Fibroblast of lung (primary cell): ENCODE measurements at regions not wholly inside any gene's neighbourhood (a gene's known extent, or its start where the extent isn't known, plus 50 kb on each side); places are given as distances from the start of the nearest gene placed in this dataset.

ENCODE experiments used
- CTCF ChIP-seq, 2 donors: IDR thresholded peaks in 1 of 2; conservative IDR thresholded peaks in 1 of 2; 1 replicate in 1 of 2; 2 replicates in 1 of 2; pipeline ENCODE4 v1.5.1; 2011 to 2012; ENCODE audit warnings: low read length in 2 of 2, control low read depth in 1 of 2, inconsistent platforms in 1 of 2, low read depth in 1 of 2, mild to moderate bottlenecking in 1 of 2
- EZH2 ChIP-seq: IDR thresholded peaks from 2 replicates; pipeline ENCODE4 v1.5.1; 2012; ENCODE audit warnings: low read length, control low read depth, mild to moderate bottlenecking; ENCODE audit errors: missing control alignments

DNA sequence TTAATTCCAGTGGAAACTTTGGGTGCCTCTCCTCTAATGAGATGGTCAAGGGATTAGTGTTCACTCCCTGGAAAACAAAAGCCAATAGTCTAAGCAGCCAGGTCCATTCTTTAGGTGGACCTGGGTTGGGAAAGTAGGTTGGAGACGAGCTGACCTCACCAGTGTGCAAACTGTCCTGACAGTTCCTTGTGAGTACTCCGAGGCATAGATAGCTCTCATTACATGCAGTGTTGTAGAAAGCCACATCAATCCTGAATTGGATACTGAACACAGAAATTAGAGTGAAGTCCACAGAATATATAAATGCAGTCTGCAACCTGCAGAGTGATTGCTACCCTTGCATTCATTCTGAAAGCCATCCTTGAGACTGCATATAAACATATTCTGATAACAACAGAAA lies 675.1 kb upstream of the CXADR start:
- TF ChIP-seq EZH2, result no peak
- TF ChIP-seq CTCF (conservative IDR thresholded peaks at IDR 0.05 in 1 of 2, IDR thresholded peaks at IDR 0.05 in 1 of 2; ENCODE audit: low read depth in 1 of 2, low read length in 2 of 2), result no peak
